Medulla oblongata (tissue), 1 donor: ENCODE measurements at regions not wholly inside any gene's neighbourhood (a gene's known extent, or its start where the extent isn't known, plus 50 kb on each side); places are given as distances from the start of the nearest gene placed in this dataset.

ENCODE experiments used
- DNase-seq: peaks from one replicate; pipeline ENCODE4 v3.0.0-alpha.2; 2015; ENCODE audit errors: extremely low spot score

GRCh38 chr6:8218861-8219260 lies 116.5 kb upstream of the EEF1E1 start:
- DNase-seq, result no peak

DNA sequence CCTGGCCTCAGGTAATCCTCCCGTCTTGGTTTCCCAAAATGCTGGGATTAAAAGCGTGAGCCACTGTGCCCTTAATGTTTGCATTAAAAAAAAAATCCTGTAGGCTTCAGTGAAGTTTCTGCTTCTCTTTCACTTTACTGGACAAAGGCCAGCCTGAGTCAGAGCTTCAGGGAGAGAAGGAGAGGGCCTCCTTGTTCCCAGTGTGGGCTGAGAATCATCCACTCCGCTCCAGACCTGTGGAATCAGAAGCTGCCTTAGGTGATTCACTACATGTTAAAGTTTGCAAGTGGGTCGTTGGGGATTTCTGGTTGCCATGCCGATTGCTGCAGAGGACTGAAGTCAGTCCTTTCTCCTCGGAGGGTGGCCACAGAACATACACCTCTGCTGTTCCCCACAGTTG lies 113.3 kb upstream of the EEF1E1 start:
- DNase-seq, result no peak

DNA sequence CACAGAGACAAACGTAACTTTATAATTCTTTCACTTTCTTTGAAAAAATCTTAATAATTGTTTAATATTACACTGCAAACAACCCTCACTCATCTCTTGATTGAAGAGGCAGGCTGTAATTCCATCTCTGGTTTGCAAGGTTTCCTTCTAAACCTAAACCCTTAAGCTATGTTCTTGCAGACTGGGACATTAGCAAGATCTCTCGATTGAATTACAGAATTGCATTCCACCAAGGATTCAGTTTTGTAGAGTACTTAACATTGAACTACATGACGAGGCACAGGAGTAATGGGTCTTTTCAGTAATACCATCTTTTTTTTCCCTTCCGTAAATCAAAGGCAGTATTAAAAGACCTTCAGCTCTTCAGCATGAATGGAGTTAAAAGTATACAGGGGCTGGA lies 111.6 kb upstream of the EEF1E1 start:
- DNase-seq, result no peak

GRCh38 chr6:8212720-8213434 lies 110.5 kb upstream of the EEF1E1 start:
- no peak for DNase-seq

GRCh38 chr6:8207869-8208191 lies 105.5 kb upstream of the EEF1E1 start:
- DNase-seq, result no peak

DNA sequence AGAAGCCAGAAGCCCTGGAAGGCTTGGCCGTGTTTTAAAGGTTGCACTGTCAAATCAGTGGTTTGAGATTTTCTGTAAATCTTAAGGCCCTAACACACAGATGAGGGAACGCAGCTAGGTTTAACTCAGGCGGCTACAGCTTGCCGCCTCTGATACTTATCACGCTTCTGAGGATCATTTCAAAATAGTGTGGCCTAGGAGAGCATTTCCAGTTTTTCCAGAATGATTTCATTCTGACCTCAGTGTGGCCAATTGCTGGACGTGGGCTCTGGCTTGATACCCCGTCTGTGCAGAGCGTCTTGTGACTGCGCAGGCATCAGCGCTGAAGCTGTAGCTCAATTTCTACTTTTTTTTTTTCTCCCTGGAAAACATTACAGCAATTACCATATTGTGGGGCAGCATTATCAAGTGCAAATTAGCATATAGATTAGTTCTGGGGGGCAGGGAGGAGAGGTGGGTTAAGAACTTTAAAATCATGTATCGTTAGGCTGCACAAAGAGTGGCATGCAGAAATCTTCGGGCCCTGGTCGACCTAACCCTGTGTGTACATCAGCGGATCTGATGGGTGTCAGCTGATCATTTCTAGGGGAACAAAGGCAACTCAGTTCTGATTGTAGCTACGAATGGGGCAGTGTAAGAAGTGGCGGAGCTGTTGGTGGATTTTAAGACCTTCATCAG lies 105.0 kb upstream of the EEF1E1 start:
- DNase-seq, result no peak

DNA sequence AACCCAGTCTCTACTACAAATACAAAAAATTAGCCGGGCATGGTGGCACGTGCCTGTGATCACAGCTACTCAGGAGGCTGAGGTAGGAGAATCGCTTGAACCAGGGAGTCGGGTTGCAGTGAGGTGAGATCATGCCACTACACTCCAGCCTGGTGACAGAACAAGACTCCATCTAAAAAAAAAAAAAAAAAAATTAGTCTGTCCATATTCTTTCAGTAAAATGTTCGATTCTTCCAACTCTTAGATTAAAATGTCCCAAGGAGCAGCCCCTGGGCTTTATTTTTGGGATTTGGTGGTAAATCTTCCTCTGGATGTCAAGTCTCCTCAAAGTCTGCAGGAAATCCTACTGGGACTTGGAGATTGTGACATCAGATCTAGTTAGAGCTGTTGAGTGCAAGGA lies 101.0 kb upstream of the EEF1E1 start:
- DNase-seq, result no peak

DNA sequence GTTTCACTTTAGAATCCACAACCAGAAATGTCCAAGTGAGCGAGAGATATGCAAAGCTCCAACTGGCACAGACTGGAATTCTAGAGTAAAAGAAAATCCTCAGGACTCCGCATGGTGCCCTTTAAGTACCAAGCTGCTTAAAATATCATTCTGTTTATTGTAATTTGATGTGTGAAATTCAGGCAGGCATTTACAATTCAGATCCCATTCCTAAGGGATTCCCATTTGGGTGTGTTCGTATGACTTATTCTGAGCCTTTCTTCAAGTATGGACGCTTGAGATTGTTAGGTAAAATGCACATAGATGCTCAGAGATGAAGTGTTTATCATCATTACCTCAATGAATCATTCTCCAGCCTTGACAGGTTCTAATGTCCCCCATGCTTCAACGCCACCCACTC lies 99.3 kb upstream of the EEF1E1 start:
- DNase-seq, result no peak

DNA sequence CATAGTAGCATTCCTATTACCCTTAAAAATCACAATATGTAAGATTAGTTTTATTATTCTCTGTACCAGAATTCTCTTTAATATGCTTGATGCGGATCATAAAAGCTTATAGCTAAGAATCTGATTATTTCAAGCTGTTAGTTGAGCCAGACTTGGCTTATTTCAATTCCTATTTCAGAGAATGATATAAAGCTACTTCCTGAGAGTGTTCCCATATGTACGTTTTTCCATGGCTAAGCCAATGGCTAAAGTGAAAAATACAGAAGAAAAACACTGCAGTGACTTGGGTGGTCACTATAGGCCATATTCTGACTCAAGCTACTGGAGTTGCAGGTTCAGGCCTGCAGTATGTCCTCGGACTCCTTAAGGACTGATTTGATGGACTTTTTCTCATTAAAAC lies 97.9 kb upstream of the EEF1E1 start:
- no peak for DNase-seq

DNA sequence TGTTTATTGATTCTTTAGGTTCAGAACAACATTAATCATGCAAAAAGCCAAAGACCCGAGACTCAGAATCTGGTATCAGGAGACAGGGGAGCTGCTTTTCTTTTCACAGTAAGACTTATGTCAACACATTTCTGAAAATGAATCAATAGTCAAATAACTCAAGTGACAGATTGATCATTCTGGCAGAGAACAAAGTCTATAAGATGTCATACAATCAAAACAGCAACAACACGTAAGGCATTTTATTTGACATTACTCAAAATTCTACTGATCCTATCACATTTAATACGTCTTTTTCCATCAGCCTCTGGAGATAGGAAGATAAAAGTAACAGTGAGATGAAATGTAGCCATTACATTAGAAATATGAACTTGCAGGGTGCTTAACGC lies 93.4 kb upstream of the EEF1E1 start:
- no peak for DNase-seq

DNA sequence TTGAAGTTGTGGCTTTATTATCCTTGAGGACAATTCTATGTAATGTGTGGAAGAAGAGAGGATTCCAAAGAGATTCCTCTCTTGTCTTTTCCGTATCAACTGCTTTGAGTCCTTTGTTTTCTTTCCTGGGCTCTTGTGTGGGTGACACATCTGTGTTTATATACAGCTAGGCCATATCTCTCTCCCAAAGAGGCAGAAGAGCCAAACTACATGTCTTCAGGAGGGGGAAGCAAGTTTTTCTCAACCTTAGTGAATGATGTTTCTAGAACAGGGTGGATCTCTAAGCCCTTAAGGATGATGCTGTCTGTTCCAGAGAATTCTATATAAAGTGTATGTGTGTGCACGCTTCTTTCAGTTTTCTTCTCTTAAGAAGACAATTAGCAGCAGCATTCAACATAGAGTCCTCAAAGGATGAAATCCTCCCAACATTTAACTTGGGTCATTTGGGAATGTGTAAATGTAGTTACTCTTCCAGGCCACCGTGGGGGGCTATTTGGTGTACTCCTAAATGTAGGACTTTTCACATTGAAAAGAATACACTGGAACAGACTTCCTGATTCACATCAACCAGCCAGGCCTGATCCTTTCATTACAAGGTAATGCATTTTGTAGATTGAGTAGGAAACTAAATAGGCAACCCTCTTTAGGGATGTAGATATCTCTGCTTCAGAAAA lies 92.8 kb upstream of the EEF1E1 start:
- DNase-seq, result no peak

DNA sequence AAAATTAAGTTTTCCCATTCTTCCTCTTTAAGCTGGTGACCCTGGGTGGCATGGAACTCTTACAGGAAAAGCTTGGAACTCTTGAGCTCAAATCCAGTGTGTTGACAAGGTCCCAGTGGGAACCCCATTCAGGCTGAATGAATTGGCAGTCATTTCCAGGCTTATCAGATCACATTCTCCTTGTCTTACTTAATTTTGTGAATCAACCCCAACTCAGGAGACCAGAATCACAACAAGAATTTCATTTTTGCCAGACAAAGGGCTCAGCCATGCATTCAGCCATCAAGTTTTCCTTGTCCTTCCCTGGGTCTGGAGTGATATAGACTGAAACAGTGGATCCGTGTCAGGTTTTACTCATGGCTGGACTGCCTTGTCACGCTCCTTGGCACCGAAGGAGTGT lies 92.1 kb upstream of the EEF1E1 start:
- no peak for DNase-seq

GRCh38 chr6:8193541-8193940 lies 91.2 kb upstream of the EEF1E1 start:
- DNase-seq, result no peak

DNA sequence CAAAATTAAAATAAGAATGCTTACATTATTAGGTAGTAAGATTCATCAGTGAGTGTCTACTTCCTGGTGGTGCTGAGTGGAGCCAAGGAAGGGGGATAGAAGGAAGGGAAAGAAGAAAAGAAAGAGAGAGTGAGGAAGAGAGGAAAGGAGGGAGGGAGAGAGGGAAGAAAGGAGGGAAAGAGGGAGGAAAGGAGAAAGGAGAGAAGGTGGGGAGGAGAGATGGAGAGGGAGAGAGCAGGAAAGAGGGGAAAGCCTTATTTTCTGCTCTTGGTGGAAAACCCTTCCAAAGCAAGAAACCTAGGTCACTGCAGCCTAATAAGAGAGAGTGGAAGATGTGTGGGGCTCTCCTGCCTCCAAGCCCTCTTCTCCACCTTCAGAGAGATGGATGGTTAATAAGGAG lies 90.2 kb upstream of the EEF1E1 start:
- no peak for DNase-seq

- no peak for DNase-seq
These were observed 89.7 kb upstream of the EEF1E1 start for GRCh38 chr6:8192067-8192466.

- DNase-seq, result no peak
These were observed 89.3 kb upstream of the EEF1E1 start for GRCh38 chr6:8191629-8192028.

- no peak for DNase-seq
These were observed 84.9 kb upstream of the EEF1E1 start for GRCh38 chr6:8187209-8187608.

DNA sequence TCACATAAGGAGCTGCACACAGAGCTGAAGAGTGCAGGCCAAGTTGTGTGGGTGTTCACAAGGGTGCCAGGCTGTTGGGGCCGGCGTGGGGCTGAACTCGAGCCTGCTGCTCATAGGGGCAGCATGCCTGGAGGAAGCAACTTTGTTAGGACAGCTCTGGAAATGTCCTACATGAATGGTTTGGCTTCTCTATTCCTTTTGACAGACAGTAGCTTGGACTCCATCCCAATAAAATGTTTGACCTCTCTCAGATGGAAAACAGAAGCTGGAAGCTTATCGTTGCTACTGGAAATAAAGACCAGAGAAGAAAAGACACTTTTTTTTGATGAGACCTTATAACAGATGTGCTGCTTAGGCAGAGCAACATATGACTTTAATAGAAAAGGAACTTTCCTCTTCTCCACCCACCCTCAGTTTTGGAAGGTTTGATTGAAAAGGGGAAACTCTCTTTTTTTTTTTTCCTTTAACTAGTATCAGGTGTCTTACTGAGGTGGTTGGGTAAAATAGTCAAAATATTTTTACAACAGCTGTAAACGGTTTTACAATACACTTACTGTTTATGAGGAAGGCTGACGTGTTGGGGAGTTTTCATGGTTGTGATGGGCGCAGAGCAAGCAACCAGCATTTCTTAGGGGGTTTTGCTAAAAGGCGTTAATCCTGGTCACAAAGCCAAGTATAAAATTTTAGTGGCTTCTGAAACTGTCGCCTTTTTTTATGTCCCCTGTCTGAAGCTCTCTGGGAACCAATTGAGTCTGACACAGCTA lies 80.7 kb upstream of the EEF1E1 start:
- DNase-seq, result no peak

- no peak for DNase-seq
These were observed 79.8 kb upstream of the EEF1E1 start for GRCh38 chr6:8181951-8182845.

GRCh38 chr6:8181160-8181881 lies 79.0 kb upstream of the EEF1E1 start:
- no peak for DNase-seq
